SKM-1 (cell line): ENCODE measurements at regions not wholly inside any gene's neighbourhood (a gene's known extent, or its start where the extent isn't known, plus 50 kb on each side); places are given as distances from the start of the nearest gene placed in this dataset.

Experiments
- DNase-seq: peaks from one replicate; lab custom pipeline; 2025; ENCODE audit not compliant: unreplicated experiment; lab: John Stamatoyannopoulos, UW

- DNase-seq = no peak
Observed at GRCh38 chr7:84684836-84685480, 490.4 kb upstream of the SEMA3A start.

GRCh38 chr7:84682543-84682942, 488.0 kb upstream of the SEMA3A start:
- DNase-seq = no peak

- no peak for DNase-seq
Observed at GRCh38 chr7:84678841-84679240, 484.3 kb upstream of the SEMA3A start.

- no peak for DNase-seq
Observed at GRCh38 chr7:84677117-84677732, 482.6 kb upstream of the SEMA3A start.

GRCh38 chr7:84675633-84676034, 481.0 kb upstream of the SEMA3A start:
- DNase-seq = no peak

- DNase-seq = no peak
Observed at GRCh38 chr7:84674236-84674913, 479.8 kb upstream of the SEMA3A start.

GRCh38 chr7:84669177-84669732, 474.7 kb upstream of the SEMA3A start:
- DNase-seq = no peak

- DNase-seq = no peak
Observed at GRCh38 chr7:84668116-84668515, 473.5 kb upstream of the SEMA3A start.

GRCh38 chr7:84666651-84667050, 472.1 kb upstream of the SEMA3A start:
- DNase-seq = no peak

GRCh38 chr7:84665339-84665738, 470.8 kb upstream of the SEMA3A start:
- no peak for DNase-seq

- no peak for DNase-seq
Observed at GRCh38 chr7:84664626-84665025, 470.0 kb upstream of the SEMA3A start.

GRCh38 chr7:84663224-84663623, 468.6 kb upstream of the SEMA3A start:
- DNase-seq = no peak

GRCh38 chr7:84658286-84658685, 463.7 kb upstream of the SEMA3A start:
- no peak for DNase-seq

GRCh38 chr7:84654273-84654672, 459.7 kb upstream of the SEMA3A start:
- DNase-seq = no peak

- no peak for DNase-seq
Observed at GRCh38 chr7:84651876-84652275, 457.3 kb upstream of the SEMA3A start.

- no peak for DNase-seq
Observed at GRCh38 chr7:84647797-84648757, 453.5 kb upstream of the SEMA3A start.

- no peak for DNase-seq
Observed at GRCh38 chr7:84642611-84643010, 448.0 kb upstream of the SEMA3A start.

GRCh38 chr7:84640637-84641036, 446.0 kb upstream of the SEMA3A start:
- DNase-seq = no peak

GRCh38 chr7:84638339-84638697, 443.7 kb upstream of the SEMA3A start:
- DNase-seq = no peak

GRCh38 chr7:84637568-84638338, 443.2 kb upstream of the SEMA3A start:
- DNase-seq = no peak
